KMS-11 (cell line): ENCODE measurements at regions not wholly inside any gene's neighbourhood (a gene's known extent, or its start where the extent isn't known, plus 50 kb on each side); places are given as distances from the start of the nearest gene placed in this dataset.

ENCODE experiments used
- H2AFZ ChIP-seq: fragments of 200-600 bp; sonication (generic); 2 replicates; pipeline ENCODE4 v1.6.1; 2016; ENCODE audit warnings: antibody characterized with exemption, mixed run types, low read depth
- H3K27ac ChIP-seq: fragments of 200-600 bp; sonication (generic); 2 replicates; pipeline ENCODE4 v1.6.1; 2016; ENCODE audit warnings: mild to moderate bottlenecking, mixed run types
- H3K27me3 ChIP-seq: fragments of 200-600 bp; sonication (generic); 2 replicates; pipeline ENCODE4 v1.6.1; 2017; ENCODE audit warnings: mild to moderate bottlenecking, low read depth, mixed run types, moderate library complexity; ENCODE audit not compliant: insufficient read depth
- H3K36me3 ChIP-seq: fragments of 200-600 bp; sonication (generic); 2 replicates; pipeline ENCODE4 v1.6.1; 2017; ENCODE audit warnings: mild to moderate bottlenecking, mixed run types; ENCODE audit not compliant: insufficient read depth
- H3K4me1 ChIP-seq: fragments of 200-600 bp; sonication (generic); 2 replicates; pipeline ENCODE4 v1.6.1; 2016; ENCODE audit warnings: mild to moderate bottlenecking, low read depth, mixed run types; ENCODE audit not compliant: poor library complexity, severe bottlenecking
- H3K4me2 ChIP-seq: fragments of 200-600 bp; sonication (generic); 2 replicates; pipeline ENCODE4 v1.7.0; 2016; ENCODE audit warnings: mild to moderate bottlenecking, mixed run types
- H3K4me3 ChIP-seq: fragments of 200-600 bp; sonication (generic); IDR thresholded peaks from 2 replicates; pipeline ENCODE4 v1.6.1; 2017; ENCODE audit warnings: low read depth, low read length, mixed read lengths; ENCODE audit not compliant: insufficient read depth
- H3K79me2 ChIP-seq: fragments of 200-600 bp; sonication (generic); 2 replicates; pipeline ENCODE4 v1.6.1; 2016; ENCODE audit warnings: low read depth, mixed run types; ENCODE audit not compliant: insufficient read depth
- H3K9ac ChIP-seq: fragments of 200-600 bp; sonication (generic); 2 replicates; pipeline ENCODE4 v1.6.1; 2016; ENCODE audit warnings: mild to moderate bottlenecking, mixed run types
- H4K20me1 ChIP-seq: fragments of 200-600 bp; sonication (generic); 2 replicates; pipeline ENCODE4 v1.6.1; 2016; ENCODE audit warnings: mild to moderate bottlenecking, mixed run types; ENCODE audit not compliant: insufficient read depth
- CTCF ChIP-seq: fragments of 200-600 bp; sonication (generic); conservative IDR thresholded peaks from 2 replicates; pipeline ENCODE4 v1.6.1; 2017; ENCODE audit warnings: low read depth, mild to moderate bottlenecking, antibody characterized with exemption, low read length, moderate library complexity, mixed read lengths

- no peaks in the 10 kb centered on the region for H4K20me1 ChIP-seq
- no peak overlapping the region for H3K4me2 ChIP-seq
- H3K36me3 ChIP-seq, result no peaks in the 10 kb centered on the region
- no peaks in the 10 kb centered on the region for H3K4me1 ChIP-seq
- no peak overlapping the region for H3K9ac ChIP-seq
- no peaks in the 10 kb centered on the region for H3K79me2 ChIP-seq
- peak; percentile 44 for TF ChIP-seq CTCF
- H3K27me3 ChIP-seq, result no peaks in the 10 kb centered on the region
- no peak overlapping the region for H2AFZ ChIP-seq
- no peak overlapping the region for H3K27ac ChIP-seq
- no peak overlapping the region for H3K4me3 ChIP-seq
Observed at GRCh38 chr5:34538026-34538672, 118.0 kb upstream of the RAI14 start.

GRCh38 chr5:34539183-34539582, 116.9 kb upstream of the RAI14 start:
- TF ChIP-seq CTCF, result no peak
- H3K79me2 ChIP-seq, result no peaks in the 10 kb centered on the region
- H3K27ac ChIP-seq, result no peak overlapping the region
- H2AFZ ChIP-seq, result no peak overlapping the region
- H3K9ac ChIP-seq, result no peak overlapping the region
- H3K36me3 ChIP-seq, result no peaks in the 10 kb centered on the region
- no peak overlapping the region for H3K4me2 ChIP-seq
- no peak overlapping the region for H3K4me3 ChIP-seq
- H4K20me1 ChIP-seq, result no peaks in the 10 kb centered on the region
- H3K27me3 ChIP-seq, result no peaks in the 10 kb centered on the region
- H3K4me1 ChIP-seq, result no peaks in the 10 kb centered on the region

- no peaks in the 10 kb centered on the region for H3K27me3 ChIP-seq
- H3K4me2 ChIP-seq, result no peak overlapping the region
- H3K9ac ChIP-seq, result no peak overlapping the region
- H3K4me3 ChIP-seq, result no peak overlapping the region
- no peaks in the 10 kb centered on the region for H3K79me2 ChIP-seq
- H2AFZ ChIP-seq, result no peak overlapping the region
- H3K4me1 ChIP-seq, result no peaks in the 10 kb centered on the region
- H3K27ac ChIP-seq, result no peak overlapping the region
- no peaks in the 10 kb centered on the region for H4K20me1 ChIP-seq
- H3K36me3 ChIP-seq, result no peaks in the 10 kb centered on the region
- TF ChIP-seq CTCF, result no peak
Observed at GRCh38 chr5:34541067-34541466, 115.1 kb upstream of the RAI14 start.

DNA sequence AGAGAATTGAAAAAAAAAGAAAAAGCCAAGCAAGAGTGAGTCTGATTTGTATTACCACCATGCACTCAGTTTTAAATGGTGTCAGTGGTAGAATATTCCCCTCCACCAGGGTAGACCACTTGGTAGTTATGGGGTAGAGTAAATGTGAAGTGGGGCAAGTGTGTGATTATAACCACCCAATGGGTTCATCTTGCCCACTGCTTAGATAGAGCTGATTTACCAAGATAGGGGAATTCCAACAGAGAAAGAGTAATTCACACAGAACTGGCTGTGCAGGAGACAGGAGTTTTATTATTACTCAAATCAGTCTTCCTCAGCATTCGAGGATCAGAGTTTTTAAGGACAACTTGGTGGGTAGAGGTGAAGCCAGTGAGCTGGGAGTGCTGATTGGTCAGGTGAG, 113.3 kb upstream of the RAI14 start:
- Histone ChIP-seq H3K4me3 (no peak overlapping the region), H3K9ac (no peak overlapping the region), H3K27me3 (no peaks in the 10 kb centered on the region), H3K4me2 (no peak overlapping the region), H3K4me1 (no peaks in the 10 kb centered on the region), H3K27ac (no peak overlapping the region), H3K36me3 (no peaks in the 10 kb centered on the region), H2AFZ (no peak overlapping the region), H3K79me2 (no peaks in the 10 kb centered on the region), H4K20me1 (no peaks in the 10 kb centered on the region)
- no peak for TF ChIP-seq CTCF
